Panc1 (cell line): ENCODE measurements at regions not wholly inside any gene's neighbourhood (a gene's known extent, or its start where the extent isn't known, plus 50 kb on each side); places are given as distances from the start of the nearest gene placed in this dataset.

ENCODE experiments used
- ATAC-seq: fragments of 200-7000 bp; cut with Tn5 transposase; 2 replicates; pipeline ENCODE4 v1.9.1; 2020; ENCODE audit warnings: mild to moderate bottlenecking, moderate library complexity
- BruUV-seq: library from RNA; stranded (reverse); fragments of 400-500 nt; replicated peaks from 2 replicates; lab custom pipeline; 2021; lab: Mats Ljungman, UMichigan
- CTCF ChIA-PET: fragments of 300-600 bp; sonication (Branson Sonifier 250); formaldehyde crosslinking; loops from one replicate; lab custom pipeline; 2022; ENCODE audit warnings: antibody characterized with exemption; lab: Charles Lee
- POLR2A ChIA-PET: fragments of 300-600 bp; sonication (Branson Sonifier 250); formaldehyde crosslinking; loops from one replicate; lab custom pipeline; 2022; ENCODE audit warnings: antibody characterized with exemption; lab: Charles Lee
- DNase-seq: peaks from one replicate; pipeline ENCODE4 v3.0.0-alpha.2; 2010; ENCODE audit warnings: low read depth, low spot score
- H3K27ac ChIP-seq: 2 replicates; pipeline ENCODE4 v1.5.1; 2011; ENCODE audit warnings: mild to moderate bottlenecking, low read length, inconsistent platforms
- H3K27me3 ChIP-seq: fragments of 200-500 bp; sonication (Bioruptor generic); 2 replicates; pipeline ENCODE4 v1.6.0; 2014; ENCODE audit warnings: low read length, inconsistent platforms; ENCODE audit not compliant: control insufficient read depth, insufficient read depth
- H3K36me3 ChIP-seq: fragments of 200-500 bp; sonication (Bioruptor generic); 2 replicates; pipeline ENCODE4 v1.5.1; 2014; ENCODE audit warnings: inconsistent platforms, mild to moderate bottlenecking, low read length, moderate library complexity; ENCODE audit not compliant: control insufficient read depth, insufficient read depth
- H3K4me1 ChIP-seq: 2 replicates; pipeline ENCODE4 v1.5.1; 2011; ENCODE audit warnings: inconsistent platforms, mild to moderate bottlenecking, low read length, moderate library complexity; ENCODE audit not compliant: control insufficient read depth, insufficient read depth
- H3K4me3 ChIP-seq, 2 experiments: 2 replicates each; pipeline ENCODE4 v1.5.1; 2011 to 2012; ENCODE audit warnings: low read depth in 2 of 2, low read length in 2 of 2, mild to moderate bottlenecking in 2 of 2, inconsistent platforms in 1 of 2, moderate library complexity in 1 of 2
- H3K9me3 ChIP-seq: fragments of 200-500 bp; sonication (Bioruptor generic); 2 replicates; pipeline ENCODE4 v1.5.1; 2014; ENCODE audit warnings: low read depth, mild to moderate bottlenecking, inconsistent platforms, low read length, moderate library complexity; ENCODE audit not compliant: control insufficient read depth, insufficient read depth
- CTCF ChIP-seq: fragments of 450-650 bp; IDR thresholded peaks from 2 replicates; pipeline ENCODE4 v1.5.1; 2017; ENCODE audit warnings: mild to moderate bottlenecking
- POLR2AphosphoS5 ChIP-seq: IDR thresholded peaks from 2 replicates; pipeline ENCODE4 v1.6.1; 2012; ENCODE audit warnings: mild to moderate bottlenecking, low read depth, low read length, moderate library complexity
- REST ChIP-seq, 2 experiments: IDR thresholded peaks; 2 replicates each; pipeline ENCODE4 v1.6.1; 2011 to 2012; ENCODE audit warnings: low read depth in 2 of 2, control low read depth in 1 of 2, low read length in 1 of 2, mild to moderate bottlenecking in 1 of 2, moderate library complexity in 1 of 2; ENCODE audit not compliant: insufficient read depth in 1 of 2
- SIN3A ChIP-seq: IDR thresholded peaks from 2 replicates; pipeline ENCODE4 v1.6.1; 2012; ENCODE audit warnings: low read depth, mild to moderate bottlenecking, low read length, moderate library complexity, borderline replicate concordance; ENCODE audit not compliant: insufficient read depth
- TCF7L2 ChIP-seq: IDR thresholded peaks from 2 replicates; pipeline ENCODE4 v1.6.1; 2011; ENCODE audit warnings: mild to moderate bottlenecking, low read depth, low read length, inconsistent platforms
- in situ Hi-C: cut with HindIII; loops from 2 replicates; pipeline ENCODE4 v1.10.0; 2016; ENCODE audit warnings: low sequenced_read_pairs, low pct_unique_long_range_greater_than_20kb
- intact Hi-C: fragments of 100-400 bp; cut with micrococcal nuclease; formaldehyde crosslinking; loops from one replicate; pipeline ENCODE4 v1.10.0; 2022; ENCODE audit not compliant: unreplicated experiment

DNA sequence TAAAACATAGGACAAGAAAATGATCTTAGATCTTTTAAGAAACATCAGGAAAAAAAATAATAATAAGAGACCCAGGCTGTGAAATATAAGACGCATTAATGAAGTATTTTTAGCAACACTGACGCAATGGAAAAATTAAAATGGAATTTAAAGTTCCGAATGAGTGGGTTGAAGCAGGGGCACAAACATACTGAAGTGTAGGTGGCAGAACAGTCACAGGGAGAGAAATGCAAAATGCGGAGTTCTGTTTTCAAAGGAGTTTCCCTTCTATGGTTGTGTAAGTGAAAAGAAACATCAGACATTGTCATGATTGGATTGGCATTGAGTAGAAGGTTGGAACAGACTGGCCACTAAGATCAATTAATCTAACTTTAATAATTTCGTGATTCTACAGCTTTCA is 159.8 kb downstream of the CYSLTR2 start:
- H3K4me3 ChIP-seq = no peak overlapping the region
- ATAC-seq = no peak
- no peak overlapping the region for H3K27ac ChIP-seq
- BruUV-seq = no TSS peak
- TF ChIP-seq REST (IDR thresholded peaks at IDR 0.05; ENCODE audit: insufficient read depth in 1 of 2, low read depth in 2 of 2, low read length in 1 of 2) (no peak), POLR2AphosphoS5 (no peak), CTCF (no peak), SIN3A (no peak), TCF7L2 (no peak)
- H3K36me3 ChIP-seq = no peaks in the 10 kb centered on the region
- POLR2A ChIA-PET = no interaction called here
- CTCF ChIA-PET = no interaction called here
- no peaks in the 10 kb centered on the region for H3K9me3 ChIP-seq
- no peaks in the 10 kb centered on the region for H3K4me1 ChIP-seq
- intact Hi-C loops (no loop called here), in situ Hi-C loops (no loop called here)
- H3K27me3 ChIP-seq = no peaks in the 10 kb centered on the region
- no peak for DNase-seq

GRCh38 chr13:48816700-48817099 is 159.0 kb upstream of the FNDC3A start:
- ChIA-PET CTCF (no interaction called here), POLR2A (no interaction called here)
- no peak for ATAC-seq

More at GRCh38 chr13:48816700-48817099, 159.0 kb upstream of the FNDC3A start:
- Histone ChIP-seq H3K4me1 (no peaks in the 10 kb centered on the region), H3K9me3 (no peaks in the 10 kb centered on the region), H3K27me3 (no peaks in the 10 kb centered on the region), H3K27ac (no peak overlapping the region), H3K4me3 (no peak overlapping the region), H3K36me3 (no peaks in the 10 kb centered on the region)
- TF ChIP-seq REST (IDR thresholded peaks at IDR 0.05; ENCODE audit: insufficient read depth in 1 of 2, low read depth in 2 of 2, low read length in 1 of 2) (no peak), TCF7L2 (no peak), CTCF (no peak), SIN3A (no peak), POLR2AphosphoS5 (no peak)
- in situ Hi-C loops = no loop called here
- no TSS peak for BruUV-seq
- intact Hi-C loops = loop anchor here (5.0 kb wide), 1 partner anchor 136 kb away; no protein-coding TSS in a partner anchor
- DNase-seq = no peak
